Osteoblast (primary cell): ENCODE measurements at regions not wholly inside any gene's neighbourhood (a gene's known extent, or its start where the extent isn't known, plus 50 kb on each side); places are given as distances from the start of the nearest gene placed in this dataset.

Experiments
- DNase-seq: peaks from one replicate; pipeline ENCODE4 v3.0.0; 2011; ENCODE audit warnings: low spot score, mixed read lengths; ENCODE audit not compliant: insufficient read length; ENCODE audit errors: missing footprints
- H2AFZ ChIP-seq: 2 replicates; pipeline ENCODE4 v1.6.0; 2011; ENCODE audit warnings: mild to moderate bottlenecking, low read length
- H3K27ac ChIP-seq: 2 replicates; pipeline ENCODE4 v1.5.1; 2011; ENCODE audit warnings: mild to moderate bottlenecking, low read depth, low read length, moderate library complexity
- H3K27me3 ChIP-seq: 2 replicates; pipeline ENCODE4 v1.6.0; 2012; ENCODE audit warnings: mild to moderate bottlenecking, control low read depth, inconsistent platforms, low read length, moderate library complexity; ENCODE audit not compliant: insufficient read depth
- H3K36me3 ChIP-seq: 2 replicates; pipeline ENCODE4 v1.5.1; 2011; ENCODE audit warnings: mild to moderate bottlenecking, low read length, control low read depth, moderate library complexity; ENCODE audit not compliant: insufficient read depth
- H3K4me1 ChIP-seq: 2 replicates; pipeline ENCODE4 v1.5.1; 2011; ENCODE audit warnings: mild to moderate bottlenecking, low read length, control low read depth, moderate library complexity; ENCODE audit not compliant: insufficient read depth
- H3K4me2 ChIP-seq: 2 replicates; pipeline ENCODE4 v1.6.0; 2011; ENCODE audit warnings: mild to moderate bottlenecking, low read length; ENCODE audit not compliant: insufficient read depth
- H3K4me3 ChIP-seq: fragments of 200-600 bp; sonication (generic); 3 replicates; pipeline ENCODE4 v1.5.1; 2012; ENCODE audit warnings: mild to moderate bottlenecking, low read length, inconsistent platforms; ENCODE audit not compliant: insufficient read depth
- H3K79me2 ChIP-seq: 2 replicates; pipeline ENCODE4 v1.6.0; 2012; ENCODE audit warnings: mild to moderate bottlenecking, low read length, control low read depth, inconsistent platforms; ENCODE audit not compliant: insufficient read depth
- H3K9me3 ChIP-seq: 2 replicates; pipeline ENCODE4 v1.5.1; 2011; ENCODE audit warnings: low read depth, low read length, control low read depth
- H4K20me1 ChIP-seq: 2 replicates; pipeline ENCODE4 v1.6.0; 2012; ENCODE audit warnings: mild to moderate bottlenecking, low read length, control low read depth; ENCODE audit not compliant: insufficient read depth
- TF ChIP-seq, protein P1 (sequence below): IDR thresholded peaks from 2 replicates; pipeline ENCODE4 v1.5.1; 2011; ENCODE audit warnings: mild to moderate bottlenecking, low read depth, low read length, moderate library complexity; ENCODE audit errors: extremely low read depth

DNA sequence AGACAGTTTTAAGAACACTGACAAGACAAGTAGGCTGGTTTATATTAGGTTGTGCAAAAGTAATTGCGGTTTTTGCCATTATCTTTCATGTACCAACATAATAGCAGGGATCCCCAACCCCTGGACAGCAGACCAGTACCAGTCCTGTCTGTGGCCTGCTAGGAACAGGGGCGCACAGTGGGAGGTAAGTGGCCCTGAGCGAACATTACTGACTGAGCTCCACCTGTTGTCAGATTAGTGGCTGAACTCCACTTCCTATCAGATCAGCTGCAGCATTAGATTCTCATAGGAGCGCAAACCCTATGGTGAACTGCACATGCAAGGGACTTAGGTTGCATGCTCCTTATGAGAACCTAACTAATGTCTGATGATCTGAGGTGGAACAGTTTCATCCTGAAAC lies 921.9 kb downstream of the CCDC85A start:
- no peak for DNase-seq
- Histone ChIP-seq H3K27ac (no peak overlapping the region), H4K20me1 (no peaks in the 10 kb centered on the region), H3K36me3 (no peaks in the 10 kb centered on the region), H3K9me3 (no peaks in the 10 kb centered on the region), H3K4me2 (no peak overlapping the region), H3K27me3 (no peaks in the 10 kb centered on the region), H3K4me1 (no peaks in the 10 kb centered on the region), H2AFZ (no peak overlapping the region), H3K79me2 (no peaks in the 10 kb centered on the region), H3K4me3 (no peak overlapping the region)
- TF ChIP-seq, protein P1, sequence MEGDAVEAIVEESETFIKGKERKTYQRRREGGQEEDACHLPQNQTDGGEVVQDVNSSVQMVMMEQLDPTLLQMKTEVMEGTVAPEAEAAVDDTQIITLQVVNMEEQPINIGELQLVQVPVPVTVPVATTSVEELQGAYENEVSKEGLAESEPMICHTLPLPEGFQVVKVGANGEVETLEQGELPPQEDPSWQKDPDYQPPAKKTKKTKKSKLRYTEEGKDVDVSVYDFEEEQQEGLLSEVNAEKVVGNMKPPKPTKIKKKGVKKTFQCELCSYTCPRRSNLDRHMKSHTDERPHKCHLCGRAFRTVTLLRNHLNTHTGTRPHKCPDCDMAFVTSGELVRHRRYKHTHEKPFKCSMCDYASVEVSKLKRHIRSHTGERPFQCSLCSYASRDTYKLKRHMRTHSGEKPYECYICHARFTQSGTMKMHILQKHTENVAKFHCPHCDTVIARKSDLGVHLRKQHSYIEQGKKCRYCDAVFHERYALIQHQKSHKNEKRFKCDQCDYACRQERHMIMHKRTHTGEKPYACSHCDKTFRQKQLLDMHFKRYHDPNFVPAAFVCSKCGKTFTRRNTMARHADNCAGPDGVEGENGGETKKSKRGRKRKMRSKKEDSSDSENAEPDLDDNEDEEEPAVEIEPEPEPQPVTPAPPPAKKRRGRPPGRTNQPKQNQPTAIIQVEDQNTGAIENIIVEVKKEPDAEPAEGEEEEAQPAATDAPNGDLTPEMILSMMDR, result no peak

DNA sequence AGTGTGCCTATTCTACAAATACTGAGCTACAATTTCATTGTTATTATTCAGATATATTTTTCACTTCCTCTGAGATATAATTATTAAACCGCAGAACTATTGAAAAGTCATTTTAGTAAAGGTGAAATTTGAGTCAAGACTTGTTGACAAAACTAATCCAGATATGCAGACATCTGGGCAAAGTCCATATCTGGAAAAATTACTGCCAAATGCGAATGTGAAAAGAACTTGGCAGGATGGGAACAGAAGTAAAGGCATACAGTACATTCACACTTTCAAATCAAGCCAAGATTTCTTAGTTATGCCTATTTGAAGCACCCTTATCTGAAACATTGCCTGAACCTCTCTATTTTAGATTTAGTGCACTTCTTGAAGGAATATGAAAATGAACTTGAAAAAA lies 923.6 kb downstream of the CCDC85A start:
- Histone ChIP-seq H3K9me3 (no peaks in the 10 kb centered on the region), H4K20me1 (no peaks in the 10 kb centered on the region), H3K4me3 (no peak overlapping the region), H3K79me2 (no peaks in the 10 kb centered on the region), H3K27me3 (no peaks in the 10 kb centered on the region), H3K4me2 (no peak overlapping the region), H3K27ac (no peak overlapping the region), H2AFZ (no peak overlapping the region), H3K36me3 (no peaks in the 10 kb centered on the region), H3K4me1 (no peaks in the 10 kb centered on the region)
- TF ChIP-seq, protein P1, result no peak
- DNase-seq, result no peak

DNA sequence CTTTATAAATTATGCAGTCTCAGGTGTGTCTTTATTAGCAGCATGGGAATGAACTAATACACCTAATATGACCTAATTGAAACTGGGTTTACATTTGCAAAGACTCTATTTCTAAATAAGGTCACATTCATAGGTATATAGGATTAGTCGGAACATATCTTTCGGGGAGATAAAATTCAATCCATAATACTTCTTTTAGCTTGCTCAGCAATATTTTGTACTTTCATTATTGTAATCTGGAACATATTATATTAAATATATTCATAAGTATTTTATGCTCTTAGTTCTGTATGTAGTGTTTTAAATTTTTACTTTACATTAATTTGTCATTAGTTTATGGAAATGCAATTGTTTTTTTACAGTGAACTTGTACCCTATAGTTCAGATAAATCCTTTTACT lies 927.7 kb downstream of the CCDC85A start:
- Histone ChIP-seq H4K20me1 (no peaks in the 10 kb centered on the region), H3K27me3 (no peaks in the 10 kb centered on the region), H3K36me3 (no peaks in the 10 kb centered on the region), H3K79me2 (no peaks in the 10 kb centered on the region), H3K4me2 (no peak overlapping the region), H3K9me3 (no peaks in the 10 kb centered on the region), H3K27ac (no peak overlapping the region), H3K4me3 (no peak overlapping the region), H3K4me1 (no peaks in the 10 kb centered on the region), H2AFZ (no peak overlapping the region)
- DNase-seq, result no peak
- TF ChIP-seq, protein P1, result no peak

DNA sequence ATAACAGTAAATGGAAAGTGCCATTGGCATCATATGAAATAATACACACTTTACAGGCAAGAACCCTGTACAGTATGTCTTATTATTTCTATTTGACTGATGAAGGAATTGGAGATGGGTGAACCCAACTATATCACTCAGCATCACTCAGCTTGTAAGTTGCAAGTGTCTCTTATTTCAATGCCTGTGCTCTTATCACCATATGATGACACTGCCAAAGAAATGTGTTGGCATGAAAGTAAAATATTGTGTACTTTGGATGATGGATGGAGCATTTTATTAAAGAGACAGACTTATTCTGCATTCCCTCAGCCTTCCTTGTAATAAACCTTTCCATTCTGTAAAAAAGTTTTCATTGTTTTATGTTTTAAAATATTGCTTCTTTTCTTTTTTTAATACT lies 927.5 kb upstream of the VRK2 start:
- Histone ChIP-seq H3K27me3 (no peaks in the 10 kb centered on the region), H3K4me1 (no peaks in the 10 kb centered on the region), H3K27ac (no peak overlapping the region), H3K36me3 (no peaks in the 10 kb centered on the region), H3K79me2 (no peaks in the 10 kb centered on the region), H3K9me3 (no peaks in the 10 kb centered on the region), H3K4me2 (no peak overlapping the region), H3K4me3 (no peak overlapping the region), H2AFZ (no peak overlapping the region), H4K20me1 (no peaks in the 10 kb centered on the region)
- no peak for DNase-seq
- TF ChIP-seq, protein P1, result no peak
